K562 (cell line): ENCODE measurements at regions not wholly inside any gene's neighbourhood (a gene's known extent, or its start where the extent isn't known, plus 50 kb on each side); places are given as distances from the start of the nearest gene placed in this dataset.

ENCODE experiments used
- ATAC-seq: fragments of 200-7000 bp; cut with Tn5 transposase; 3 replicates; pipeline ENCODE4 v1.9.1; 2020; ENCODE audit warnings: moderate library complexity
- BruUV-seq: library from RNA; stranded (reverse); fragments of 400-500 nt; replicated peaks from 2 replicates; lab custom pipeline; 2021; lab: Mats Ljungman, UMichigan
- CTCF ChIA-PET: fragments of 300-600 bp; formaldehyde crosslinking; extraction: SDS; loops from one replicate; lab custom pipeline; 2021; ENCODE audit warnings: low intra/inter-chr PET ratio; lab: Yijun Ruan, JAX
- POLR2A ChIA-PET: fragments of 300-600, 350-650 bp; sonication (Branson Sonifier 250); formaldehyde crosslinking; extraction: SDS; loops from one replicate; lab custom pipeline; 2021; ENCODE audit warnings: antibody characterized with exemption, inconsistent platforms; lab: Yijun Ruan, JAX
- DNase-seq, 4 experiments: peaks; one replicate each; pipeline versions ENCODE4 v3.0.0 to v3.0.0-alpha.2; 2011 to 2018; ENCODE audit warnings: low spot score in 3 of 4, mixed read lengths in 3 of 4; ENCODE audit errors: extremely low read depth in 1 of 4
- FAIRE-seq: peaks from 2 replicates; lab custom pipeline; 2011; peaks lifted over from hg19 to GRCh38; lab: Jason Lieb, UNC
- H2AFZ ChIP-seq: 2 replicates; pipeline ENCODE4 v1.6.0; 2011; ENCODE audit warnings: low read depth, low read length, control low read depth, inconsistent platforms
- H3K27ac ChIP-seq: fragments of 200-600 bp; 3 replicates; pipeline ENCODE4 v1.8.0; 2011; ENCODE audit warnings: low read depth, mild to moderate bottlenecking, control low read depth, inconsistent platforms, low read length, moderate library complexity, mixed read lengths; ENCODE audit errors: extremely low read depth
- H3K27me3 ChIP-seq, 2 experiments: fragments of 300-600 bp in 1 of 2; 2 replicates in 1 of 2; 3 replicates in 1 of 2; pipeline versions ENCODE4 v1.6.0 to v1.8.0; 2011; ENCODE audit warnings: inconsistent platforms in 2 of 2, low read length in 2 of 2, mild to moderate bottlenecking in 1 of 2, mixed read lengths in 1 of 2, moderate library complexity in 1 of 2; ENCODE audit not compliant: control insufficient read depth in 2 of 2, insufficient read depth in 2 of 2
- H3K36me3 ChIP-seq: fragments of 300-600 bp; 3 replicates; pipeline ENCODE4 v1.8.0; 2011; ENCODE audit warnings: mild to moderate bottlenecking, low read length, inconsistent platforms; ENCODE audit not compliant: control insufficient read depth, insufficient read depth
- H3K4me1 ChIP-seq, 2 experiments: fragments of 200-600 bp in 1 of 2; replicated peaks in 1 of 2; 2 replicates in 1 of 2; 3 replicates in 1 of 2; pipeline versions ENCODE4 v1.5.1 to v1.8.0; 2011; ENCODE audit warnings: inconsistent platforms in 2 of 2, low read length in 2 of 2, mild to moderate bottlenecking in 1 of 2, mixed read lengths in 1 of 2, moderate library complexity in 1 of 2; ENCODE audit not compliant: control insufficient read depth in 2 of 2, insufficient read depth in 2 of 2
- H3K4me2 ChIP-seq: 2 replicates; pipeline ENCODE4 v1.6.1; 2011; ENCODE audit warnings: low read length, control low read depth, inconsistent platforms, mixed read lengths; ENCODE audit not compliant: insufficient read depth
- H3K4me3 ChIP-seq: fragments of 200-600 bp; sonication (generic), shearing (Covaris generic); 2 replicates; pipeline ENCODE4 v1.5.1; 2016; ENCODE audit warnings: control low read depth, inconsistent platforms
- H3K79me2 ChIP-seq: fragments of 200-600 bp; 3 replicates; pipeline ENCODE4 v1.8.0; 2011; ENCODE audit warnings: low read length, inconsistent platforms; ENCODE audit not compliant: control insufficient read depth, insufficient read depth
- H3K9ac ChIP-seq, 2 experiments: 2 replicates each; pipeline versions ENCODE4 v1.6.0 to v1.6.1; 2011; ENCODE audit warnings: low read depth in 2 of 2, low read length in 2 of 2, control low read depth in 1 of 2, inconsistent platforms in 1 of 2, mild to moderate bottlenecking in 1 of 2, mixed read lengths in 1 of 2; ENCODE audit not compliant: insufficient read depth in 1 of 2
- H3K9me1 ChIP-seq: one replicate; pipeline ENCODE4 v1.6.0; 2011; ENCODE audit warnings: inconsistent platforms, mild to moderate bottlenecking, low read length, moderate library complexity; ENCODE audit not compliant: control insufficient read depth, insufficient read depth
- H3K9me3 ChIP-seq: replicated peaks from 2 replicates; pipeline ENCODE4 v1.5.1; 2011; ENCODE audit warnings: low read depth, low read length, inconsistent platforms; ENCODE audit not compliant: control insufficient read depth, insufficient read depth
- H4K20me1 ChIP-seq: replicated peaks from 2 replicates; pipeline ENCODE4 v1.6.1; 2011; ENCODE audit warnings: low read length, inconsistent platforms, mixed read lengths; ENCODE audit not compliant: control insufficient read depth, insufficient read depth
- BACH1 ChIP-seq: fragments of 200-800 bp; sonication (Bioruptor generic); IDR thresholded peaks from 2 replicates; pipeline ENCODE4 v1.6.1; 2016; ENCODE audit warnings: missing genetic modification characterization, missing compliant biosample characterization
- FIP1L1 ChIP-seq: fragments of 200-400 bp; formaldehyde crosslinking; IDR thresholded peaks from 2 replicates; pipeline ENCODE4 v1.6.1; 2018; ENCODE audit warnings: mild to moderate bottlenecking, low read depth, low read length; ENCODE audit not compliant: poor library complexity, severe bottlenecking
- FOXK1 ChIP-seq: sonication (generic); formaldehyde crosslinking; IDR thresholded peaks from 2 replicates; pipeline ENCODE4 v1.8.0; 2022; ENCODE audit warnings: missing genetic modification reagents, mild to moderate bottlenecking, borderline replicate concordance
- PTBP1 ChIP-seq: fragments of 200-400 bp; formaldehyde crosslinking; IDR thresholded peaks from 2 replicates; pipeline ENCODE4 v1.6.1; 2017; ENCODE audit warnings: low read depth, low read length
- RB1 ChIP-seq: fragments of 450-650 bp; IDR thresholded peaks from 2 replicates; pipeline ENCODE4 v1.6.1; 2017; ENCODE audit warnings: low read depth, mild to moderate bottlenecking
- RBM39 ChIP-seq: fragments of 200-400 bp; formaldehyde crosslinking; optimal IDR thresholded peaks from 2 replicates; pipeline ENCODE3; 2018; ENCODE audit warnings: low read depth, low read length
- ZNF311 ChIP-seq: fragments of 250-450 bp; sonication (Bioruptor Pico); IDR thresholded peaks from 2 replicates; pipeline ENCODE4 v1.4.0; 2020; ENCODE audit warnings: mild to moderate bottlenecking, moderate library complexity
- ZNF444 ChIP-seq: fragments of 250-450 bp; sonication (Bioruptor Pico); IDR thresholded peaks from 2 replicates; pipeline ENCODE4 v1.4.0; 2020; ENCODE audit warnings: mild to moderate bottlenecking, moderate library complexity
- WGBS: fragments of 100-300 bp; shearing (Covaris generic); methylation state at CpG from one replicate; pipeline ENCODE4 v1.1.6; 2016; ENCODE audit warnings: low coverage, mixed read lengths; ENCODE audit not compliant: insufficient coverage; ENCODE audit errors: missing lambda C conversion rate; 5-methylcytosine and 5-hydroxymethylcytosine counted together
- in situ Hi-C: fragments of 300-500 bp; cut with MboI; formaldehyde crosslinking; loops from 4 replicates; pipeline ENCODE4 v1.15.0; 2018; ENCODE audit warnings: inconsistent platforms, mixed read lengths
- intact Hi-C: fragments of 100-400 bp; cut with micrococcal nuclease; formaldehyde crosslinking; loops from 2 replicates; pipeline ENCODE4 v1.14.2; 2022
- TF ChIP-seq, protein P1 (sequence below): fragments of 250-450 bp; sonication (Bioruptor Pico); IDR thresholded peaks from 2 replicates; pipeline ENCODE4 v1.5.0; 2022; ENCODE audit warnings: mild to moderate bottlenecking
- TF ChIP-seq, protein P2 (sequence below), 2 experiments: IDR thresholded peaks in 1 of 2; conservative IDR thresholded peaks in 1 of 2; 2 replicates each; pipeline ENCODE4 v1.6.1; 2016; ENCODE audit warnings: low read depth in 2 of 2, mild to moderate bottlenecking in 1 of 2, missing compliant biosample characterization in 1 of 2, missing genetic modification characterization in 1 of 2, moderate library complexity in 1 of 2
- TF ChIP-seq, protein P3 (sequence below): fragments of 450-650 bp; formaldehyde crosslinking; IDR thresholded peaks from 2 replicates; pipeline ENCODE4 v1.4.0; 2022; ENCODE audit warnings: missing genetic modification characterization

DNA sequence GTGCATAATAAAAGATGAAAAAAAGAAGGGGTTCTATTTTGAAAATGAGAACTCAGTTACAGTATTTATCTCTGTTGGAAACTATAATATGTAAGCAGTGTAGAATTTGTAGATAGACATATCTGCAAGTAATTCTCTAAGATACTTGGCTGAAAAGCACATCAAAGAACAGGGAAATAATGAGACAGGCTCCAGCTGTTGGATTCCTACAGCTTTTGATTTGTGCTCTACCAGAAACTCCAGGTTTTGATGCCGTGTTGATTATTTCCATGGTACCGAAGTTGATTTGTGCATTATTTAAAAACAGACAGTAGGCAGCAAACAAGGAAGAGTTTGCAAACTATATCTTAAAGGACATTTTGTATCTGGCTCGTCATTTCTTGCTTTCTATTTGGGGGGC is 2098.7 kb upstream of the WWC1 start:
- TF ChIP-seq, protein P1, sequence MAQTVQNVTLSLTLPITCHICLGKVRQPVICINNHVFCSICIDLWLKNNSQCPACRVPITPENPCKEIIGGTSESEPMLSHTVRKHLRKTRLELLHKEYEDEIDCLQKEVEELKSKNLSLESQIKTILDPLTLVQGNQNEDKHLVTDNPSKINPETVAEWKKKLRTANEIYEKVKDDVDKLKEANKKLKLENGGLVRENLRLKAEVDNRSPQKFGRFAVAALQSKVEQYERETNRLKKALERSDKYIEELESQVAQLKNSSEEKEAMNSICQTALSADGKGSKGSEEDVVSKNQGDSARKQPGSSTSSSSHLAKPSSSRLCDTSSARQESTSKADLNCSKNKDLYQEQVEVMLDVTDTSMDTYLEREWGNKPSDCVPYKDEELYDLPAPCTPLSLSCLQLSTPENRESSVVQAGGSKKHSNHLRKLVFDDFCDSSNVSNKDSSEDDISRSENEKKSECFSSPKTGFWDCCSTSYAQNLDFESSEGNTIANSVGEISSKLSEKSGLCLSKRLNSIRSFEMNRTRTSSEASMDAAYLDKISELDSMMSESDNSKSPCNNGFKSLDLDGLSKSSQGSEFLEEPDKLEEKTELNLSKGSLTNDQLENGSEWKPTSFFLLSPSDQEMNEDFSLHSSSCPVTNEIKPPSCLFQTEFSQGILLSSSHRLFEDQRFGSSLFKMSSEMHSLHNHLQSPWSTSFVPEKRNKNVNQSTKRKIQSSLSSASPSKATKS (CRISPR knock-in tag) = no peak
- TF ChIP-seq, protein P2, sequence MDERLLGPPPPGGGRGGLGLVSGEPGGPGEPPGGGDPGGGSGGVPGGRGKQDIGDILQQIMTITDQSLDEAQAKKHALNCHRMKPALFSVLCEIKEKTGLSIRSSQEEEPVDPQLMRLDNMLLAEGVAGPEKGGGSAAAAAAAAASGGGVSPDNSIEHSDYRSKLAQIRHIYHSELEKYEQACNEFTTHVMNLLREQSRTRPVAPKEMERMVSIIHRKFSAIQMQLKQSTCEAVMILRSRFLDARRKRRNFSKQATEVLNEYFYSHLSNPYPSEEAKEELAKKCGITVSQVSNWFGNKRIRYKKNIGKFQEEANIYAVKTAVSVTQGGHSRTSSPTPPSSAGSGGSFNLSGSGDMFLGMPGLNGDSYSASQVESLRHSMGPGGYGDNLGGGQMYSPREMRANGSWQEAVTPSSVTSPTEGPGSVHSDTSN (CRISPR knock-in tag; IDR thresholded peaks at IDR 0.05; ENCODE audit: low read depth) = no peak
- TF ChIP-seq, protein P2 (tag; conservative IDR thresholded peaks at IDR 0.05; ENCODE audit: low read depth) = no peak
- TF ChIP-seq ZNF311 (CRISPR knock-in tag) = no peak
- TF ChIP-seq, protein P3, sequence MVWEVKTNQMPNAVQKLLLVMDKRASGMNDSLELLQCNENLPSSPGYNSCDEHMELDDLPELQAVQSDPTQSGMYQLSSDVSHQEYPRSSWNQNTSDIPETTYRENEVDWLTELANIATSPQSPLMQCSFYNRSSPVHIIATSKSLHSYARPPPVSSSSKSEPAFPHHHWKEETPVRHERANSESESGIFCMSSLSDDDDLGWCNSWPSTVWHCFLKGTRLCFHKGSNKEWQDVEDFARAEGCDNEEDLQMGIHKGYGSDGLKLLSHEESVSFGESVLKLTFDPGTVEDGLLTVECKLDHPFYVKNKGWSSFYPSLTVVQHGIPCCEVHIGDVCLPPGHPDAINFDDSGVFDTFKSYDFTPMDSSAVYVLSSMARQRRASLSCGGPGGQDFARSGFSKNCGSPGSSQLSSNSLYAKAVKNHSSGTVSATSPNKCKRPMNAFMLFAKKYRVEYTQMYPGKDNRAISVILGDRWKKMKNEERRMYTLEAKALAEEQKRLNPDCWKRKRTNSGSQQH (CRISPR knock-in tag) = no peak
- no peak for TF ChIP-seq PTBP1
- TF ChIP-seq FOXK1 (CRISPR knock-in tag) = no peak
- no peak for TF ChIP-seq ZNF444 (CRISPR knock-in tag)
- TF ChIP-seq RBM39 = no peak
- TF ChIP-seq BACH1 (tag) = no peak
- TF ChIP-seq RB1 = no peak
- TF ChIP-seq FIP1L1 = no peak
- no peaks in the 10 kb centered on the region for H4K20me1 ChIP-seq
- H3K9me3 ChIP-seq = no peaks in the 10 kb centered on the region
- CTCF ChIA-PET = no interaction called here
- H2AFZ ChIP-seq = no peak overlapping the region
- no TSS peak for BruUV-seq
- in situ Hi-C loops (no loop called here), intact Hi-C loops (no loop called here)
- H3K9ac ChIP-seq = no peak overlapping the region
- no peaks in the 10 kb centered on the region for H3K4me1 ChIP-seq
- no peak overlapping the region for H3K4me3 ChIP-seq
- H3K27me3 ChIP-seq = no peaks in the 10 kb centered on the region
- H3K36me3 ChIP-seq = no peaks in the 10 kb centered on the region
- no peaks in the 10 kb centered on the region for H3K79me2 ChIP-seq
- ATAC-seq (no peak), DNase-seq (no peak), FAIRE-seq (no peak)
- H3K27ac ChIP-seq = no peak overlapping the region
- H3K9me1 ChIP-seq = no peaks in the 10 kb centered on the region
- POLR2A ChIA-PET = no interaction called here
- WGBS = 0% methylated on average over 3 of the region's 3 CpGs
- no peak overlapping the region for H3K4me2 ChIP-seq
